ENCODE measurements at regions not wholly inside any gene's neighbourhood (a gene's known extent, or its start where the extent isn't known, plus 50 kb on each side); places are given as distances from the start of the nearest gene placed in this dataset.

GRCh38 chr1:8213136-8213535 lies 104.8 kb upstream of the SLC45A1 start:
- no peak for TF ChIP-seq CTCF (conservative IDR thresholded peaks at IDR 0.05 in 1 of 2, IDR thresholded peaks at IDR 0.05 in 1 of 2; ENCODE audit: low read depth in 1 of 2, low read length in 2 of 2)
- TF ChIP-seq EZH2 (IDR thresholded peaks at IDR 0.05; ENCODE audit: low read length, missing control alignments) = no peak
